Posterior cingulate gyrus (tissue), 11 donors: ENCODE measurements at regions not wholly inside any gene's neighbourhood (a gene's known extent, or its start where the extent isn't known, plus 50 kb on each side); places are given as distances from the start of the nearest gene placed in this dataset.

Source experiments
- DNase-seq, 10 donors: peaks; one replicate each; pipeline versions ENCODE4 v3.0.0 to v3.0.0-alpha.2; 2020 to 2021; ENCODE audit warnings: mixed read lengths in 3 of 10
- intact Hi-C: fragments of 100-400 bp; cut with DNase I; formaldehyde crosslinking; loops from one replicate; pipeline ENCODE4 v1.15.1; 2023

DNA sequence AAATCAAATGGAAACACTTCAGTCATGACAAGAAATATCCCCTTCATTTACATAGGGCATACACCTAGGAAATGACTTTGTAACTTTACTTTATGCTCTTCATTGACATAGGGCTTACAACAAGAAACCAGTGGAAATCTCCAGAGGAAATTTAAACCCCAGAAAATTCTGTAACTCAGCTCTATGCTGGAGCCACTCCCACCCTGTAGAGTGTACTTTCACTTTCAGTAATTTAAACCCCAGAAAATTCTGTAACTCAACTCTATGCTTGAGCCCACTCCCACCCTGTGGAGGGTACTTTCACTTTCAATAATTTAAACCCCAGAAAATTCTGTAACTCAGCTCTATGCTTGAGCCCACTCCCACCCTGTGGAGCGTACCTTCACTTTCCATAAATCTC lies 987.1 kb upstream of the CADM2 start:
- DNase-seq, result no peak
- intact Hi-C loops, result no loop called here

DNA sequence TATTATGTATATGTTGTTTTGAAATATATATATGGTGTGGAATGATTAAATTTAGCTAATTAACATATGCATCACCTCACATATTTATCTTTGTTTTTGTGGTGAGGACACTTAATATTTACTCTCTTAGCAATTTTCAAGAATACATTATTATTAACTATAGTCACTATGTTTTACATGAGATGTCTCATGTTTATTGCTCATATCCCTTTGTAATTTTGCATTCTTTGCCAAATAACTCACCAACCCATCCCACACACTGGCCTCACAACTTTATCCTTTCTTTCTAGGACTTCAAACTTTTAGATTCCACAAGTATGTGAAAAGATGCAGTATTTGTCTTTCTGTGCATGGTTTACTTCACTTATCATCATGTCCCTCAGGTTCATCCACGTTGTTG lies 950.2 kb upstream of the CADM2 start:
- intact Hi-C loops, result no loop called here

DNA sequence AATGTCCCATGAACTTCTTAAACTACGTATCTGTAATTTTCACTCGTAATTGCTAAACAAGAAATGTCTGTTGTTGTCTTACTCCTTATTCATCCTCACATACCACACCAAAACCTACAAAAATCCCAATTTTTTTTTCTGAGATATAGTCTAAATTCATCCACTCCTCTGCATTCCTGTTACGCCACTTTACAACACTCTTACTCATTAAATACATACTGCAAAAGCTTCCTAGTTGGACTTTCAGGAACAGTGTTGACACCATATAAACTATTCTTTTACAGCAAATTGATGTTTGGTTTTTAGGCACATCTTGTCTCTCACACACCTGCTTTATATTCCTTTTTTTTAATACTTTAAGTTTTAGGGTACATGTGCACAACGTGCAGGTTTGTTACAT lies 934.9 kb upstream of the CADM2 start:
- intact Hi-C loops, result no loop called here
- no peak for DNase-seq

More for the DNA sequence above, 950.2 kb upstream of the CADM2 start:
- DNase-seq, result no peak

DNA sequence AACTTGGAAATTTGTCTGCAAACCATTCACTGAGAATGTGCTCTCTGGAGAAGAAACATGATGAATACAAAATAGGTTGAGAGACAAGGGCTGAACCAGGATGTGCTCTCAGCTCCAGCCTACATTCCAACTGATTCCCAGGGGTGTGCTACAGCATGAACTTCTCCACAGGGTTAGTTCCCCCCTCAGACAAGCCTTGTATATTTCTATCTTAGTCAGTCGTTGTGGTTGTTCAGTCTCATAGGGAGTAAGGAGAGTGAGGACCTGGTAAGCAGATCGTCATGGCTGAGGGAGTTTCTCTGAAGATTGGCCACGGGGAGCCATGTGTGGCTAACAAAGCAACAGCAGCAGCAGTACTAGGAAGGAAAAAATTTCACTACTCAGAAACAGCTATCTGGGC lies 919.7 kb upstream of the CADM2 start:
- DNase-seq, result no peak
- intact Hi-C loops, result no loop called here

DNA sequence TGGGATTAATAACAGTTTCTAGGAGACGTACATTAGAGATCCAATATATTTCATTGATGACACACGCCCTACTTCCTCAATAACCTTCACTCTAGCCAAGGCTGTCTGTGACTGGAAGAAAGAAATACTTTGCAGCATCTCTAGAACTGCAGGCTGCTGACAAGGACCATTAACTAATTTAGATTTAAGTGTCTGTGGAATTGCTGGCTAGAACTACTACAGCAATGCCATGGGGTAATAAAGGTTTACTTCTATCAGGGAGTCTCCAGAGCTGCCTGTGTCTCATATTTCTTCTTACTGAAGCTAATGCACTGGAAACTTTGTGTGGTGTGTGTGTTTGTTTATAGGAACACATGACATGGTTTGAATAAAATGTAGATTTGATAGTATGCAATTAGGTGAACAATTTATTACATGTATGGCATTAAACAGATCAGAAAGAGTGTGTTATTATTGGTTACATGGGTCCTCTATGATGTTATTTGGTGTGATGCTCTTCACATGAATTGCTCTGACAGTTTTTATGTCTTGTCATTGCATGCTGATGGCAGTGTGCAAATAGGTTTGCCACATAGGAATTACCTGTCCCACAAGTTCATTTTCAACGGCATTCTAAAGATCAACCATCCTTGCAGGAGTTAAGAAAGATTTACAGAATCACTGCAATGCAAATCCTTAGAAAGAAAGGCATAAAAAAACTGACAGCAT lies 916.2 kb upstream of the CADM2 start:
- no peak for DNase-seq
- intact Hi-C loops, result no loop called here

DNA sequence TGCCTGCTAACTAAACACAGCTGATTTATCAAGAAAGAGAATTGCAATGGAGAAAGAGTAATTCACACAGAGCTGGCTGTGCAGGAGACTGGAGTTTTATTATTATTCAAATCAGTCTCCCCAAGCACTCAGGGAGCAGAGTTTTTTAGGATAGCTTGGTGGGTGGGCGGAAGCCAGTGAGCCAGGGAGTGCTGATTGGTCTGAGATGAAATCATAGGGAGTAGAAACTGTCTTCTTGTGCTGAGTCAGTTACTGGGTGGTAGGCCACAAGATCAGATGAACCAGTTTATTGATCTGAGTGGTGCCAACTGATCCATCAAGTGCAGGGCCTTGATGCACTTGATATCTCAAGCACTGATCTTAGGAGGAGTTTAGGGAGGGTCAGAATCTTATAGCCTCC lies 891.9 kb upstream of the CADM2 start:
- intact Hi-C loops, result no loop called here
- DNase-seq, result no peak

DNA sequence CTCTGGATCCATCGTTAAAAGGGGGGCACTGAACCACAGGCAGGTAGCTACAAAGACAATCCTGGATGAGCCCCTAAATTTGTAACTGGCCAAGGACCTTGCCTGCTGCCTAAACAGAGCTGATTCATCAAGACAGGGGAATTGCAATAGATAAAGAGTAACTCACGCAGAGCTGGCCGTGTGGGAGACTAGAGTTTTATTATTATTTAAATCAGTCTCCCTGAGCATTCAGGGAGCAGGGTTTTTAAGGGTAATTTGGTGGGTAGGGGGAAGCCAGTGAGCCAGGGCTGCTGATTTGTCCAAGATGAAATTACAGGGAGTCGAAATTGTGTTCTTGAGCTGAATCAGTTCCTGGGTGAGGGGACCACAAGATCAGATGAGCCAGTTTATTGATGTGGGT lies 885.1 kb upstream of the CADM2 start:
- DNase-seq, result no peak
- intact Hi-C loops, result no loop called here

DNA sequence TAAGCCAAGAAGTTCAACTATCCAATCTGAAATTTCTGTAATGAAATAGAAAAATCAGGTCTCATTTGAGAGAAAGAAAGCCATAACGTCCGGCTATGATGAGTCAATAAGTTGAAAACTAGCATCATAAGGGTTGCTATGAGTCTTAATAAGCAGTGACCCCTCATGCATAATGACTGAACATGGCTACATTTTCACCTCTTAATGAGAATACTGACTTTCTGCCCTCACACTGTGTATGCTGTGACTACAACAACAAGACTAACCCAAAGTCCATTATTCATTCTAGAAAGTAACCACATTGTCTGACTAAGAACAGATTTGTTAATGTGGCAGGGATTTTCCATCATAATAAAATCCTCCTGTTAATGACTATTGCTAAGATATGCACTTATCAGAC lies 884.0 kb upstream of the CADM2 start:
- intact Hi-C loops, result no loop called here
- no peak for DNase-seq

DNA sequence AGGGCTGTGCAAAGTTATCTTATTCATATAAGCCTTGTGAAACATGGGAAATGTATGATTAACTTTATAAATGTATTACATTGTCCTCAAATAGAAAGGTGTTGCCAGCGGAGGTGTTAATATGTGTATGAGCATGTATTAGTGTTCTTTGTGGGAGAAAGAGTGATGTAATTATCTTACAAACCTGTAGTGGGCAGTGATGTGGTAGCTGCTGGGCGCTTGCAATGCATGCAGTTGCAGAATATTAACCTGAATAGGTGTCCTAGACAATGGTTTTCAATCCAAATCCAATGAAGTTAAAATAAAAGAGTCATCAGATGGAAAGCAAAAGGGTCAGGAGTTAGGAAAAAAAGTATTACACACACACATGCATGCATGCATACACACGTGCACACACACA lies 881.3 kb upstream of the CADM2 start:
- intact Hi-C loops, result no loop called here
- no peak for DNase-seq

DNA sequence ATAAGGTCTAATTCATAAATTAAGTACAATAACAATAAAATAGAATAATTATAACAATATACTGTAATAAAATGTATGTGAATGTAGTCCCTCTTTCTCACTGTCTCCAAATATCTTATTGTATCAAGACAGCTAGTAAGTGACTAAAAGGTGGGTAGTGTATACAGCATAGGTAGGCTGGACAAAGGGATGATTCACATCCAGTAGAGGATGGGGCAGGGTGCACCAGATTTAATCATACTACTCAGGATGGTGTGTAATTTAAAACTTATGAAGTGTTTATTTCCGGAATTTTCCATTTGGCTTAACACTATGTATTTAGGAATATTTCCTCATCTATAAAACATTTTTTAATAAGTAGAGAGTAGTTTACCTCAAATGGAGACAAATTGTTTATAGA lies 876.1 kb upstream of the CADM2 start:
- intact Hi-C loops, result no loop called here

DNA sequence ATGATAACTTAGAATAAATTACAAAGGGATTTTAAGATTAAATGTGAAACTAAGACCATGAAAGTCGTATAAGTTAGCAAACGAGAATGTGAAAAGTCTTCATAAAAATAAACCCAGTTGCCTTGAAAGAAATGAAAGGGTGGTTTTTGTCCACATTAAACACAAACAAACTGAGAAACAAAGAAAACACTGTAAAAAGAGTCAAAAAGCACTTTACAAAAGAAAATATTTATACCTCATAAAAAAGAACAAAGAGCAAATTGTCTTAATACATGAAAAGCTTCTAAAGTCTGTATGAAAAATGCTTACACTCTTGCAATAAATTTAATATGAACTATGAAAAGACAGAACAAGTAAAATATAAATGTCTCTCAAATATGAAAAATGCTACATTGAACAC lies 865.9 kb upstream of the CADM2 start:
- intact Hi-C loops, result no loop called here
- DNase-seq, result no peak

More for the DNA sequence above, 876.1 kb upstream of the CADM2 start:
- DNase-seq, result no peak

DNA sequence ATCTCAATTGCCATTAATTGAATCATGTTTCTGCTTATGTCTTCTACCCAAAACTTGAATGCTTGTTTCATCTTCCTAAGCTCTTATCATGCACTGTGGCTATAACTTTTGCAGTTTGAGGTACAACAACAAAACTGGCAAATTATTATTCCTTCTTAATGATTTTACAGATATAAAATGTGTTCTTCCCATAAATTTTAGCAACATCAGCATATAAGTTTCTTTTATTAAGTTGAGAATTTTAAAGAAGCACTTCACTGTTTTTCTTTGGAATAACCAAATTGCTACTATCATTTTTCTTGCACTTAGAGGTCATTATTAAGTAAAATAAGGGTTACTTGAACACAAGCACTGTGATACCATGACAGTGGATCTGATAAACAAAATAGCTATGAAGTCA lies 862.6 kb upstream of the CADM2 start:
- DNase-seq, result no peak
- intact Hi-C loops, result no loop called here

DNA sequence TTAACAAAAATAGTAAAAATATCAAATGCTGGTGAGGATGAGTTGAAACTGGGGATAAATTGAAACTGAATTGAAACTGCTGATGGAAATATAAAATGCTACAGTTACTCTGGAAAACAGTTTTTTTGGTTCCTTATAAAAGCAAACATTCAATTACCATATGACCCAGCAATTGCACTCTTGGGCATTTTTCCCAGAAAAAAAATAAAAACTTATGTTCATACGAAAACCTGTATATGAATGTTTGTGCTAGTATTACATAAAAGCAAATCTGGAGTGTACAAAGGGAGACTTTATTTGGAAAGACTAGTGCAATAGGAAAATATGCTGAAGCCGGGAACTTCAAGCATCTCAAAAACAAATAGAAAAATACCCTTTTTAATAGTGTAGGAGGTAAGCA lies 857.9 kb upstream of the CADM2 start:
- intact Hi-C loops, result no loop called here
- DNase-seq, result no peak

DNA sequence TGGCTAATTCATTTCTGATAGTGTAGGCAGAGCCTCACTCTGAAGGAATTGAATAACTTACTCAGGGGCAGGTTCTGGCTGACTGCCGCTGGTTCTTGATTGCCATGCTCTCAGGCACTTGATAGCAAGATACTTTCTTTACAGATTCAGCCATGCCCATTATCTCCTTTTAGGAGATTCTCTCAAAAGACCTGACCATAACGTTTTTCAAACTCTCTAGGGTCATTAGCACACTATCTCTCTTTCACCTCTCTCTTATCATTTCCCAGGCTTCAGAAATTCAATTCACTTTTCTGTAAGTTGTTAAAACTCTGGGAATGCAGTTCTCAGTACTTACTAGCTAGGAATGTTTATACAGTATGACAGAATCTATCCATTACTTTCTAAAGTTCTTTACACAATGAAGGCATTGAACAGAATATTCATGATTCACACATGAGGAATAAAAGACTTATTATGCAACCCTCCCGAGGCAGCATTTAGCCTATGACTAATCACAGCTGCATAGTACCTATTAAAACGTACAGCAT lies 850.3 kb upstream of the CADM2 start:
- intact Hi-C loops, result no loop called here
- DNase-seq, result no peak

DNA sequence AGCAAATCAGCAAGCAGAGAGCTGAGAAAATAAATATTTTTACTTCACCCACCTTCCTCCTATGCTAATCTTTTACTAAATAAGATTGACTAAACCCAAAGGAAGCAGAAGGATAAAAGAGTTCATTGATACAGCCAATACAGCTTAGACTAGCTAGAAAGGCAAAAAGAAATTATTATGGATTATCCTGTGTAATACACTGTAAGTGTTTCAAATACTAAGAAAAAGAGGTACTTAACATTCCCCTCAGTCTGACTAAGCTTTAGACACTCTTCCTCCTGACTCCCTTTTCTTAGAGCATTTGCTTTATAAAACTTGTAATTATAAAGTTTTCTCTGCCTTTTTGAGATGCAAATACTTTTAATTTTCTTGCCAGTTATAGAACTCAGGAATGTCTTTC lies 848.9 kb upstream of the CADM2 start:
- intact Hi-C loops, result no loop called here
- DNase-seq, result no peak

DNA sequence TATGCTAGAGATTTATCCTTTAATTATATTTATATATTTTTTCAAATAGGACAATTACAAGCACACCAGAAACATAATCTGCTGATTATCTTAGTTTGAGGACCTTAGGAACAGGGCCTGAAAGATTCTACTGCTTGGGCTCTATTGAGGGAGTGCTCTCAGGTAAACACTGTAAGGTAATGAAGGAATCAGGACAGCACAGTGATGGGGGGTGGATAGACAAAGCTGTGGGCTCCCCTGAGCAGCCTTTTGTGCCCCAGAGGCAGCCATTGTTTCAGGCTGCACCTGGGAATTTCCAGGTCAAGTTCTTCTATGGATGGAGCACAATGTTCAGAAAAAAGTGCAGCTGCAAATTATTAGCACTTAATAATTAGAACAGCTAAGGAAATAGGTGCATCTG lies 848.0 kb upstream of the CADM2 start:
- intact Hi-C loops, result no loop called here
- no peak for DNase-seq

DNA sequence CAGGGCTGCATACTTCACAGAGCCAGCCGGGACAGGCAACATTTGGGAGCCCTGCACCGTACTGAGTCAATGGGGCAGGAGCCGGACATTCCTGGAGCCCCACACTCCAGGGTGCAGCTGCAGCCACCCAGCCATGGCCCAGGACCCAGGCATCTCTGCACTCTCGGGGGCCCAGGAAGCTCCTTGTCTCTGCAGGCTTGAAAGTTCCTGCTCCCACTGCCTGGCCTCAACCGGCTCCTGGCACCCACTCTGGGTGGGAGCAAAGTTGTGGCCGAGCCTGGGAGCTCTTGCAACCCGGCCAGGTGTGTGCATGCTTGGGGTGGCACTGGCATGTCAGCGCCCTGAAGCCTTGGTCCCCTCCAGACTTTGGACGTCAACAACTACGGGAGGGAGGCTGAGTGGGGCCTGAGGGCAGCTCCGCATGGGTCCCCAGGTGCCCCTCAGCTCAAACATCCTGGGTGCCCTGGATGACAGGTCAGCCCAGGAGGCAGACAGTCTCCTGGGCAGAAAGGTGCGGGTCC lies 833.5 kb upstream of the CADM2 start:
- peak in 3 of 10 donors; percentile 52 to 72 (median 66) for DNase-seq

DNA sequence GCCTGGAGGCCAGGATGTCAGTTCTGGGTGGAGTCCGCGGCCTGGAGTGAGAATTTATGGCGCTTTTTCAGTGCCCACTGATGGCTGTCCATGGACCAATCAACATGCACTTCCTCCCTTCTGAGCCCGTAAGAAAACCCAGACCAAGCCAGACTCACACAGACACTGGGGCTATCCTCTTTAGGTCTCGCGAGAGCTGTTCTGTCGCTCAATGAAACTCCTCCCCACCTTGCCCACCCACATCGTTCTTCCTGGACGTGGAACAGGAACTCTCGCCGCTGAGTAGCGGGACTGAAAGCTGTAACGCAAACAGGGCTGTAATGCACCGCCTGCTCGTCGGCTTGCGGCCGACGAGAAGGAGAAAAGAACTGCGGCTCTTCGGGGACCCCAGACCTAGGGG lies 833.0 kb upstream of the CADM2 start:
- DNase-seq, result no peak
- intact Hi-C loops, result no loop called here

More for the DNA sequence above, 833.5 kb upstream of the CADM2 start:
- intact Hi-C loops, result no loop called here

DNA sequence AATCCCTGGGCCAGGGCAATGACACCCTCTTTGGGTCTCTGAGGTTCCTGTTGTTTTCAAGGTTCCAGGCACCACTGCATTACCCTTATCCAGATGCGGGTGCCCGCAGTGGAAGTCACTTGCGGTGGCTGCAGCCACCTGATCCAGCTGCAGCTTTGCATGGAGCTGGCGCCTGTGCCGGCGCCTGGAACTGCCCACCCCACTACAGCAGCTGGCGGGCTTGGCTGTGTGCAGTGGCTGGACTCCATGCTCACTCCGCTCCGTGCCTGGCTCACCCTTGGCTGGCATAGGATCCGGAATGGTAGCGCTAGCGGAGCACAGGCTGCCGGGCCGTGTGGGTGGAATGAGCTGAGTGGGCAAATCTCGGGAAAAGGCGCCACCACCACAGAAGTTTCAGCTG lies 832.6 kb upstream of the CADM2 start:
- intact Hi-C loops, result no loop called here
- DNase-seq, result peak in 2 of 10 donors; percentile 69 to 79

DNA sequence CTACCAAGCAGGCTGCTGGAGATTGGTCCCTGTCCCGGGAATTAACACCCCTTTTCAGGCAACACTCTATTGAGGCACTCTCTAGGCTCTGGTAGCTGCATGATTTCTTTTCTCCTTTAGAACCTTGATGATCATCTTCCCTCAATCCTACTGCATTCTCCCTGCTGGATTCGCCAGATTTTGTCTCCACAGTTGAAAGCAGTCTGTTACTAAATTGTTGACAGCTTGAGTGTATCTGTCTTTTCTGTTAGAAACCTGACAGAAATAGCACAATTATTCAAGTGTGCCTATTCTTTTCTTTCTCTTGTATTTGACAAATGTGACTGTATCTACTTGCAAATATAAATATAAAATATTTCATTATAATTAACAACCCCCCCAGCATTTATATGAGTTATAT lies 830.8 kb upstream of the CADM2 start:
- intact Hi-C loops, result no loop called here
- no peak for DNase-seq

DNA sequence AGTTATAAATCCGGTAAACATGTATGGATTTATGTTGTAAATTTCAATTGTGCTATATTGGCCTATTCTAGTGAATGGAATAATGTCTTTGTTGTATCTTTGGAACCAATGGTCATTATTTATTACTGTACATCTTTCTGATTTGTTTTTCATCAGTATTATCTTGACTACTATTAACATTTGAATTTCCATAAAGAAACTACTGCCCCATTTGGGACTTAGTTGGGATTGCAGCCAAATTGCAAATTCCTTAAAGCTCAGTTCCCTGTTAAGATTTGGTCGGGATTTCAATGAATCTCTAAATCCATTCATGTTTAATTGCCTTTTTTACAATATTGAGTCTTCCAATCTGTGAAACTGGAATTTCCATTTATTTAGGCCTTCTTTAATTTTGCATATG lies 822.4 kb upstream of the CADM2 start:
- no peak for DNase-seq
- intact Hi-C loops, result no loop called here

DNA sequence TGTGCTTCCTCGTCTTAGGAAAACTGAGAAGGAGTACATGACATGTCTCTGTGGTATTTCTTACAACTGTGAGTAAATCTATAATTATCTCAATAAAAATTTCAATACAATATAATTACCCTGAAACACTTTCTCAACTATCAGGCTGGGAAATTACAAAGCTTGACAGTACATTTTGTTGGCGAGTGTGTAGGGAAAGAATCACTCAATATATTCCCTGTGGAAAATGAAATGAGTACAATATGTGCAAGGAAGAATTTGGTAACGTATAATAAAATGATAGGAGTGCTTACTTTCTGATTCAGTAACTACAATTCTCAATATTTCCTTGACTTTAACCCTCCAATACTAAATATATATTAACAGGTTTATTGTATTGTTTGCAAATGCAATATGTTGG lies 818.2 kb upstream of the CADM2 start:
- no peak for DNase-seq
- intact Hi-C loops, result no loop called here

DNA sequence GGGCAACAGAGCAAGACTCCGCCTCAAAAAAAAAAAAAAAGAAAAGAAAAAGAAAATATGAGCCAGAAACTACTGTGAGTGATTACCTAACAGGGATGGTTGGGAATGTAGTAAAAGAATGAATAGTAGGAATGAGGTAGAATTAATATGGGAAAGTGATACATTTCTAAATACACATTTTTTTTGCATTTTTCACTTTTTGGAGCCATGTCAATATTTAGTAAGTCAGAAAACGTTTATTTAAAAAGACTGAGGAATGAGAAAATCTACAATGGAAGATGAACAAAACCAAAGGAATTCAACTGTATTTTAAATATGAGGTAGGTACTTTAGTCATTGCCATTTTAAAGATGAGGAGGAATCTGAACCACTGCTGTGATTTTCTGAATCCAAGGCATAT lies 817.2 kb upstream of the CADM2 start:
- intact Hi-C loops, result no loop called here
- no peak for DNase-seq
